ENCODE measurements at regions not wholly inside any gene's neighbourhood (a gene's known extent, or its start where the extent isn't known, plus 50 kb on each side); places are given as distances from the start of the nearest gene placed in this dataset.

GRCh38 chr11:111001081-111001430 is 244.5 kb upstream of the POU2AF2 start:
- Histone ChIP-seq H3K27me3 (ENCODE audit: control insufficient read depth, insufficient read depth, low read length) (no peaks in the 10 kb centered on the region), H3K36me3 (ENCODE audit: control insufficient read depth, insufficient read depth, low read length) (no peaks in the 10 kb centered on the region), H3K4me3 (ENCODE audit: low read length) (no peak overlapping the region), H3K4me1 (ENCODE audit: control insufficient read depth, insufficient read depth, low read length) (no peaks in the 10 kb centered on the region), H3K9me3 (ENCODE audit: control insufficient read depth, insufficient read depth, low read length) (no peaks in the 10 kb centered on the region), H3K27ac (ENCODE audit: low read length) (no peak overlapping the region)
- H3K27ac Mint-ChIP-seq, result no peak overlapping the region
- H3K36me3 Mint-ChIP-seq, result no peaks in the 10 kb centered on the region
- H3K27me3 Mint-ChIP-seq (ENCODE audit: low read depth in 2 of 2), result no peaks in the 10 kb centered on the region
- H3K9me3 Mint-ChIP-seq, result no peaks in the 10 kb centered on the region
- no peaks in the 10 kb centered on the region for H3K4me1 Mint-ChIP-seq
- WGBS (ENCODE audit: insufficient coverage), result 80% methylated on average over 2 of the region's 2 CpGs
- ATAC-seq (no peak), DNase-seq (no peak)
- no peak for TF ChIP-seq CTCF (IDR thresholded peaks at IDR 0.05)
- intact Hi-C loops (cut with micrococcal nuclease), result no loop called here
- no peak overlapping the region for H3K4me3 Mint-ChIP-seq

- Histone ChIP-seq H3K4me3 (ENCODE audit: low read length) (no peak overlapping the region), H3K4me1 (ENCODE audit: control insufficient read depth, insufficient read depth, low read length) (no peaks in the 10 kb centered on the region), H3K27ac (ENCODE audit: low read length) (no peak overlapping the region), H3K36me3 (ENCODE audit: control insufficient read depth, insufficient read depth, low read length) (no peaks in the 10 kb centered on the region), H3K27me3 (ENCODE audit: control insufficient read depth, insufficient read depth, low read length) (no peaks in the 10 kb centered on the region), H3K9me3 (ENCODE audit: control insufficient read depth, insufficient read depth, low read length) (no peaks in the 10 kb centered on the region)
- ATAC-seq (no peak), DNase-seq (no peak)
- Mint-ChIP-seq H3K27ac (no peak overlapping the region), H3K9me3 (no peaks in the 10 kb centered on the region), H3K4me1 (no peaks in the 10 kb centered on the region), H3K27me3 (ENCODE audit: low read depth in 2 of 2) (no peaks in the 10 kb centered on the region), H3K36me3 (no peaks in the 10 kb centered on the region), H3K4me3 (no peak overlapping the region)
- TF ChIP-seq CTCF (IDR thresholded peaks at IDR 0.05), result no peak
- WGBS (ENCODE audit: insufficient coverage), result 64% methylated on average over 7 of the region's 7 CpGs
- intact Hi-C loops (cut with micrococcal nuclease), result no loop called here
These were observed 245.0 kb upstream of the POU2AF2 start for GRCh38 chr11:111000400-111001080.

GRCh38 chr11:110992481-110992880 is 253.0 kb upstream of the POU2AF2 start:
- no peak for ATAC-seq
- intact Hi-C loops (cut with micrococcal nuclease), result no loop called here
- no peak overlapping the region for H3K4me3 Mint-ChIP-seq
- H3K27me3 Mint-ChIP-seq (ENCODE audit: low read depth in 2 of 2), result no peaks in the 10 kb centered on the region
- no peak for TF ChIP-seq CTCF (IDR thresholded peaks at IDR 0.05)
- H3K36me3 Mint-ChIP-seq, result no peaks in the 10 kb centered on the region
- 81% methylated on average over 1 of the region's 1 CpG for WGBS (ENCODE audit: insufficient coverage)
- H3K27ac ChIP-seq (ENCODE audit: low read length), result no peak overlapping the region
- no peaks in the 10 kb centered on the region for H3K36me3 ChIP-seq (ENCODE audit: control insufficient read depth, insufficient read depth, low read length)
- no peak overlapping the region for H3K4me3 ChIP-seq (ENCODE audit: low read length)
- H3K4me1 ChIP-seq (ENCODE audit: control insufficient read depth, insufficient read depth, low read length), result no peaks in the 10 kb centered on the region
- no peaks in the 10 kb centered on the region for H3K4me1 Mint-ChIP-seq
- DNase-seq, result no peak
- H3K27me3 ChIP-seq (ENCODE audit: control insufficient read depth, insufficient read depth, low read length), result no peaks in the 10 kb centered on the region
- peaks cover 0 to 3% of the 10 kb centered on the region in 2 donors for H3K9me3 Mint-ChIP-seq
- no peaks in the 10 kb centered on the region for H3K9me3 ChIP-seq (ENCODE audit: control insufficient read depth, insufficient read depth, low read length)
- H3K27ac Mint-ChIP-seq, result no peak overlapping the region
